ENCODE measurements at regions not wholly inside any gene's neighbourhood (a gene's known extent, or its start where the extent isn't known, plus 50 kb on each side); places are given as distances from the start of the nearest gene placed in this dataset.

DNA sequence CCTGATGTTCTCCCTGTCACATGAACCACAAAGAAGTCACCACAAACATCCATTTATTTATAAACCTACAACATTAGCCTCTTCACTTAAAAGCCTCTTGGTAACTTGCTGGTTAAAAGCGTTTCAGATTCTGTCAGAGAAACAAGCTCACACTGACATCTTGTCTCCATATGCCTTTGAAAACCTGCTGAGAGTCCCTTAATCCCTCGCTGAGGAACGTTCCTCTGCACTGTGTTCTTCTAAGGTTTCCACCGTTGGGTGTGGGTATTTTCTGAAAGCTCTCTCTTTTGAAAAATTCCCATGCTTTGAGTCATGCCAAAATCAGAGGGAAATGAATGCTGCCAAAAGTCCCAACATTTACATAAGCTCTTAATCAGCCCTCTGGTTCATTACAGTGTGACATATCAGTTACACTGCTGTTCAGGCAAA lies 149.8 kb downstream of the CCDC34 start:
- H3K4me3 ChIP-seq (ENCODE audit: low read depth in 1 of 3, low read length in 3 of 3): no peak overlapping the region
- DNase-seq (ENCODE audit: low spot score): no peak
- WGBS: 65% methylated on average over 4 of the region's 4 CpGs
- H3K4me1 ChIP-seq (ENCODE audit: control insufficient read depth in 4 of 4, insufficient read depth in 4 of 4, low read length in 3 of 4): peaks cover 0 to 3% (median 0%) of the 10 kb centered on the region in 4 donors
- TF ChIP-seq, protein P1, sequence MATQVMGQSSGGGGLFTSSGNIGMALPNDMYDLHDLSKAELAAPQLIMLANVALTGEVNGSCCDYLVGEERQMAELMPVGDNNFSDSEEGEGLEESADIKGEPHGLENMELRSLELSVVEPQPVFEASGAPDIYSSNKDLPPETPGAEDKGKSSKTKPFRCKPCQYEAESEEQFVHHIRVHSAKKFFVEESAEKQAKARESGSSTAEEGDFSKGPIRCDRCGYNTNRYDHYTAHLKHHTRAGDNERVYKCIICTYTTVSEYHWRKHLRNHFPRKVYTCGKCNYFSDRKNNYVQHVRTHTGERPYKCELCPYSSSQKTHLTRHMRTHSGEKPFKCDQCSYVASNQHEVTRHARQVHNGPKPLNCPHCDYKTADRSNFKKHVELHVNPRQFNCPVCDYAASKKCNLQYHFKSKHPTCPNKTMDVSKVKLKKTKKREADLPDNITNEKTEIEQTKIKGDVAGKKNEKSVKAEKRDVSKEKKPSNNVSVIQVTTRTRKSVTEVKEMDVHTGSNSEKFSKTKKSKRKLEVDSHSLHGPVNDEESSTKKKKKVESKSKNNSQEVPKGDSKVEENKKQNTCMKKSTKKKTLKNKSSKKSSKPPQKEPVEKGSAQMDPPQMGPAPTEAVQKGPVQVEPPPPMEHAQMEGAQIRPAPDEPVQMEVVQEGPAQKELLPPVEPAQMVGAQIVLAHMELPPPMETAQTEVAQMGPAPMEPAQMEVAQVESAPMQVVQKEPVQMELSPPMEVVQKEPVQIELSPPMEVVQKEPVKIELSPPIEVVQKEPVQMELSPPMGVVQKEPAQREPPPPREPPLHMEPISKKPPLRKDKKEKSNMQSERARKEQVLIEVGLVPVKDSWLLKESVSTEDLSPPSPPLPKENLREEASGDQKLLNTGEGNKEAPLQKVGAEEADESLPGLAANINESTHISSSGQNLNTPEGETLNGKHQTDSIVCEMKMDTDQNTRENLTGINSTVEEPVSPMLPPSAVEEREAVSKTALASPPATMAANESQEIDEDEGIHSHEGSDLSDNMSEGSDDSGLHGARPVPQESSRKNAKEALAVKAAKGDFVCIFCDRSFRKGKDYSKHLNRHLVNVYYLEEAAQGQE (IDR thresholded peaks at IDR 0.05): no peak
- no peak for TF ChIP-seq FOXA2 (IDR thresholded peaks at IDR 0.05)
- peak in 1 of 2 donors; percentile 16 for TF ChIP-seq JUND (IDR thresholded peaks at IDR 0.05)
- H3K36me3 ChIP-seq (ENCODE audit: control insufficient read depth in 4 of 4, insufficient read depth in 3 of 4, low read depth in 1 of 4, low read length in 3 of 4): no peaks in the 10 kb centered on the region
- no peak overlapping the region for H3K9ac ChIP-seq (ENCODE audit: low read depth in 1 of 2, low read length in 2 of 2)
- H3K27me3 ChIP-seq (ENCODE audit: control insufficient read depth in 4 of 4, insufficient read depth in 4 of 4, low read length in 3 of 4): no peaks in the 10 kb centered on the region
- H3K9me3 ChIP-seq (ENCODE audit: control insufficient read depth in 4 of 4, low read length in 3 of 4): no peaks in the 10 kb centered on the region
- H3K27ac ChIP-seq (ENCODE audit: low read depth in 1 of 2, low read length in 2 of 2): no peak overlapping the region

DNA sequence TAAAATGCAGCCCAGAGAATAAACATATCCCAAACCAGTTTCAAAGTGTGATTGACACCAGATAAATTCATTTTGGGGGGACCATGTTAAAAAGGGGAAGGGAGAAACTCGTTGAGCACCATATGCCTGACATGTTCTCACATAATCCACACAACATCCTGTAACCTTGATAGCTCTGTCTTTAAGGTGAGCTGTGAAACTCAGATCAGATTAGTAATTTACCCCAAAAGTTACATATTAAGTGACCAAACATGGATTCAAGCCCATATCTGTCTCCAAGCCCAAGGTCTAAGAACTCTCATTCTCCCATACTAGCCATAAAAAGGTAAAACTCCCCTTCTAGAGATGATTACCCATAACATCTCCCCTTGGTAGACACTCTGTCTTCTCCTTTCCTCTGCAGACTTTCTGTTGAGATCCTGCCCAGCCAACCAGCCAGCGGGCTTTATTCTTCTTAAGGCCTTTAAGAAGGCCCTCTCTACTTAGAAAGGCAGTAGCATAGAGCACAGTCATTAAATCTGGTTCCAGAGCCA lies 150.7 kb downstream of the CCDC34 start:
- DNase-seq (ENCODE audit: low spot score): no peak

More for the DNA sequence above, 150.7 kb downstream of the CCDC34 start:
- Histone ChIP-seq H3K27ac (ENCODE audit: low read depth in 1 of 2, low read length in 2 of 2) (no peak overlapping the region), H3K4me3 (ENCODE audit: low read depth in 1 of 3, low read length in 3 of 3) (no peak overlapping the region), H3K27me3 (ENCODE audit: control insufficient read depth in 4 of 4, insufficient read depth in 4 of 4, low read length in 3 of 4) (no peaks in the 10 kb centered on the region), H3K4me1 (ENCODE audit: control insufficient read depth in 4 of 4, insufficient read depth in 4 of 4, low read length in 3 of 4) (peaks cover 0 to 2% (median 0%) of the 10 kb centered on the region in 4 donors), H3K36me3 (ENCODE audit: control insufficient read depth in 4 of 4, insufficient read depth in 3 of 4, low read depth in 1 of 4, low read length in 3 of 4) (no peaks in the 10 kb centered on the region), H3K9ac (ENCODE audit: low read depth in 1 of 2, low read length in 2 of 2) (no peak overlapping the region), H3K9me3 (ENCODE audit: control insufficient read depth in 4 of 4, low read length in 3 of 4) (no peaks in the 10 kb centered on the region)
- TF ChIP-seq SP1 (IDR thresholded peaks at IDR 0.05) (no peak), HNF4G (IDR thresholded peaks at IDR 0.05) (no peak), JUND (IDR thresholded peaks at IDR 0.05) (no peak), HNF4A (conservative IDR thresholded peaks at IDR 0.05) (no peak), NR2F2 (IDR thresholded peaks at IDR 0.05) (no peak), EGR1 (IDR thresholded peaks at IDR 0.05; ENCODE audit: low read depth in 2 of 2) (no peak), YY1 (IDR thresholded peaks at IDR 0.05) (no peak), RXRA (IDR thresholded peaks at IDR 0.05) (no peak), FOXA1 (IDR thresholded peaks at IDR 0.05) (no peak), TAF1 (conservative IDR thresholded peaks at IDR 0.05) (no peak), GABPA (IDR thresholded peaks at IDR 0.05 in 1 of 2, conservative IDR thresholded peaks at IDR 0.05 in 1 of 2) (no peak), FOXA2 (IDR thresholded peaks at IDR 0.05) (no peak)
- TF ChIP-seq, protein P2, sequence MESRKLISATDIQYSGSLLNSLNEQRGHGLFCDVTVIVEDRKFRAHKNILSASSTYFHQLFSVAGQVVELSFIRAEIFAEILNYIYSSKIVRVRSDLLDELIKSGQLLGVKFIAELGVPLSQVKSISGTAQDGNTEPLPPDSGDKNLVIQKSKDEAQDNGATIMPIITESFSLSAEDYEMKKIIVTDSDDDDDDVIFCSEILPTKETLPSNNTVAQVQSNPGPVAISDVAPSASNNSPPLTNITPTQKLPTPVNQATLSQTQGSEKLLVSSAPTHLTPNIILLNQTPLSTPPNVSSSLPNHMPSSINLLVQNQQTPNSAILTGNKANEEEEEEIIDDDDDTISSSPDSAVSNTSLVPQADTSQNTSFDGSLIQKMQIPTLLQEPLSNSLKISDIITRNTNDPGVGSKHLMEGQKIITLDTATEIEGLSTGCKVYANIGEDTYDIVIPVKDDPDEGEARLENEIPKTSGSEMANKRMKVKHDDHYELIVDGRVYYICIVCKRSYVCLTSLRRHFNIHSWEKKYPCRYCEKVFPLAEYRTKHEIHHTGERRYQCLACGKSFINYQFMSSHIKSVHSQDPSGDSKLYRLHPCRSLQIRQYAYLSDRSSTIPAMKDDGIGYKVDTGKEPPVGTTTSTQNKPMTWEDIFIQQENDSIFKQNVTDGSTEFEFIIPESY (IDR thresholded peaks at IDR 0.05): no peak
- TF ChIP-seq, protein P3, sequence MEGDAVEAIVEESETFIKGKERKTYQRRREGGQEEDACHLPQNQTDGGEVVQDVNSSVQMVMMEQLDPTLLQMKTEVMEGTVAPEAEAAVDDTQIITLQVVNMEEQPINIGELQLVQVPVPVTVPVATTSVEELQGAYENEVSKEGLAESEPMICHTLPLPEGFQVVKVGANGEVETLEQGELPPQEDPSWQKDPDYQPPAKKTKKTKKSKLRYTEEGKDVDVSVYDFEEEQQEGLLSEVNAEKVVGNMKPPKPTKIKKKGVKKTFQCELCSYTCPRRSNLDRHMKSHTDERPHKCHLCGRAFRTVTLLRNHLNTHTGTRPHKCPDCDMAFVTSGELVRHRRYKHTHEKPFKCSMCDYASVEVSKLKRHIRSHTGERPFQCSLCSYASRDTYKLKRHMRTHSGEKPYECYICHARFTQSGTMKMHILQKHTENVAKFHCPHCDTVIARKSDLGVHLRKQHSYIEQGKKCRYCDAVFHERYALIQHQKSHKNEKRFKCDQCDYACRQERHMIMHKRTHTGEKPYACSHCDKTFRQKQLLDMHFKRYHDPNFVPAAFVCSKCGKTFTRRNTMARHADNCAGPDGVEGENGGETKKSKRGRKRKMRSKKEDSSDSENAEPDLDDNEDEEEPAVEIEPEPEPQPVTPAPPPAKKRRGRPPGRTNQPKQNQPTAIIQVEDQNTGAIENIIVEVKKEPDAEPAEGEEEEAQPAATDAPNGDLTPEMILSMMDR (IDR thresholded peaks at IDR 0.05; ENCODE audit: low read depth, low read length, missing input control): no peak
- TF ChIP-seq, protein P1 (IDR thresholded peaks at IDR 0.05): no peak
- TF ChIP-seq, protein P4, sequence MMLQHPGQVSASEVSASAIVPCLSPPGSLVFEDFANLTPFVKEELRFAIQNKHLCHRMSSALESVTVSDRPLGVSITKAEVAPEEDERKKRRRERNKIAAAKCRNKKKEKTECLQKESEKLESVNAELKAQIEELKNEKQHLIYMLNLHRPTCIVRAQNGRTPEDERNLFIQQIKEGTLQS (IDR thresholded peaks at IDR 0.05): no peak
- 72% methylated on average over 2 of the region's 2 CpGs for WGBS
